Umbilical cord (tissue), 1 donor: ENCODE measurements at regions not wholly inside any gene's neighbourhood (a gene's known extent, or its start where the extent isn't known, plus 50 kb on each side); places are given as distances from the start of the nearest gene placed in this dataset.

Experiments used
- DNase-seq: peaks from one replicate; pipeline ENCODE4 v3.0.0-alpha.2; 2015; ENCODE audit warnings: low spot score

- DNase-seq: no peak
Observed at GRCh38 chr14:80446356-80446755, 235.1 kb upstream of the DIO2 start.

GRCh38 chr14:80445605-80446004 is 234.3 kb upstream of the DIO2 start:
- DNase-seq: no peak

DNA sequence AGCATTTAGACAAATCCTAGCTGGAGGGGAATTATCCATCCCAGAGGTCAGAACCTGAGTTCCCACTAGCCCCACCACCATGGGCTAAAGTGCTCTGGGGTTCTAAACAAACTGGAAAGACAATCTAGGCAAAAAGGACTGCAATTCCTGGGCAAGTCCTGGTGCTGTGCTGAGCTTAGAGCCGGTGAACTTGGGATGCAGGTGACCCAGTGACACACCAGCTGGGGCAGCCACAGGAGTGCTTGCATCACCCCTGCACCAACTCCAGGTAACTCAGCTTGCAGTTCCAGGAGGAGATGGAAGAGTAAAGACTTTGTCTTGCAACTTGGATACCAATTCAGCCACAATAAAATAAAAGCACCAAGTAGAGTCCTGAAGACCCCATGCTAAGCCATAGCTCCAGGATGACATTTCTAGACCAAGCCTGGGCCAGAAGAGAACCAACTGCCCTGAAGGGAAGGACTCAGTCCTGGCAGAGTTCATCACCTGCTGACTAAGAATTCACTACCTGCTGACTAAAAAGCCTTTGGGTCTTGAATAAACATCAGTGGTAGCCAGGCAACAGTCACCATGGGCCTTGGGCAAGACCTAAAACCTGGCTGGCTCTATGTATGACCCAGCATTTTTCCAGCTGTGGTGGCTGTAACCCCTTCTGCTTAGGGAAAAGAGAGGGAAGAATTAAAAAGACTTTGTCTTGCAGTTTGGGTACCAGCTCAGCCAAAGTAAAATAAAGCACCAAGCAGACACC is 223.4 kb upstream of the DIO2 start:
- no peak for DNase-seq

- no peak for DNase-seq
Observed at GRCh38 chr14:80433811-80434210, 222.5 kb upstream of the DIO2 start.

DNA sequence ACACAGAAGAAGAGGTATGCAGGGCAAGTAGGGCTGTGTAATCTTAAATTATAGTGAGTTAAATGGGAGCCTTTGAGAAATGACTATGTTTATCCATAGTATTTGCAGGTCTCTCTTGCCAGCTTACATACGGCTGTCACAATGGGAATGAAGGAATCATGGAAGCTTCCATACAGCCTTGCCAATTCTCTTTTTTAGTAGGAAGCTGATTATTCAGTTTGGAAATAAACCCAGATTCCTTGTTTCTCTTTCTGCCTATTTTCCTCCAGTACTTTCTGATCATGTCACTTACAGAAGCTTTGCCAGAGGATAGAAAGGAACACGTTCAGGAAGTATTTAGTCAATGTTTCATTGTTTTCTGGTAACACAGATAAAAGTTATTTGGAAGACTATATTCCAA is 217.4 kb upstream of the DIO2 start:
- no peak for DNase-seq

DNA sequence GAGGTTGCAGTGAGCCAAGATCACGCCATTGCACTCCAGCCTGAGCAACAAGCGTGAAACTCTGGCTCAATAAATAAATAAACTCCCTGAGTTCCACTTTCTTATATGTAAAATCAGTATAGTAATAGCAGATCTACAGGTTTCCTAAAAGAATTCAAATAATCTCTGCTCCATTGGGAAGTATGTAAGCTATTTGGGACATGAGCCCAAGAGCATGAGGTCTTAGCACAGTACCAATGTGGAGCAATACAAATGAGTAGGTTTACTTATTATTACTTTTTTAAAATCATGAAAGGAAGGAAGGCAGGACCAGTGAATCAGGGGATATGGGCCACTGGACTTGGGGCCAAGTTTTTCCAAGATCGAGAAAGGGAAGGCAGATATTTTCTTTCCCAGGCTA is 216.9 kb upstream of the DIO2 start:
- no peak for DNase-seq

- DNase-seq: no peak
Observed at GRCh38 chr14:80427101-80427500, 215.8 kb upstream of the DIO2 start.

- DNase-seq: no peak
Observed at GRCh38 chr14:80426683-80427082, 215.4 kb upstream of the DIO2 start.

GRCh38 chr14:80425686-80426085 is 214.4 kb upstream of the DIO2 start:
- no peak for DNase-seq

DNA sequence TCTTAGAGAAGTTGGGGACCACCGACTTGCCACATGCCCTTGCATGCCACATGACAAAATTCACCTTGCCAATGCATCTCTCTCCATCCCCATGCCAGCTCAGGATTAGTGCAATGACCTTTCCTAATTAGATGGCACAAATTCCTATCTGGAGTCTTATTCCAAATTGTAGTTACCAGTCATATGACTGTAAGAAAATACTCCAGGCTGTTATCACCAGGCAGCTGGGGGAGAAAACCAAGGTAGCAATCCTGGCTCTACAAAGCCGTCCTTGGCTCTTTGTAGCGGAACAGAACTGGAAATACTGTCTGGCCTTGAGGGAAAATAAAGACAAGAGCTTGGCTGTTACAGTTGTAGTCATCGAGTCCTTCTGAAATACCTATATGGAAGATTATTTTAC is 208.5 kb upstream of the DIO2 start:
- no peak for DNase-seq

GRCh38 chr14:80419345-80419744 is 208.0 kb upstream of the DIO2 start:
- no peak for DNase-seq

GRCh38 chr14:80415636-80416035 is 204.3 kb upstream of the DIO2 start:
- DNase-seq: no peak

DNA sequence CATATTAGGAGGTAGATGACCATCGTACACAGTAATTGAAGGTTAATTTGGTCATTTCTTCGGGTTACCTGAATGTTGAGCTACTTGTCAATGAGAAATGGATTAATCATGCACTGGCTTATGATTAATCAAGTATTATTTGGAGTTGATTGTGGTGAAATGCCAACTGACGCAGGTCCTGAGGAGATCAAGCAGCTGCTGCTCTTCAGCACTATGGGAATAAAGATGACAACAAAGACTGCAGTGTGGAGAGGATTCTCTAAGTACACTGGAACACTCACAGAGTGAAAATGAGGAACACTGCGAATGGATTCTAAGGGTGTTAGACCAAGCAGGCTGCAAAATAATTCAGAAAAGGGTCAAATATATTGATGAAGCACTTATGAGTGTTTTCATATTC is 202.8 kb upstream of the DIO2 start:
- DNase-seq: no peak

DNA sequence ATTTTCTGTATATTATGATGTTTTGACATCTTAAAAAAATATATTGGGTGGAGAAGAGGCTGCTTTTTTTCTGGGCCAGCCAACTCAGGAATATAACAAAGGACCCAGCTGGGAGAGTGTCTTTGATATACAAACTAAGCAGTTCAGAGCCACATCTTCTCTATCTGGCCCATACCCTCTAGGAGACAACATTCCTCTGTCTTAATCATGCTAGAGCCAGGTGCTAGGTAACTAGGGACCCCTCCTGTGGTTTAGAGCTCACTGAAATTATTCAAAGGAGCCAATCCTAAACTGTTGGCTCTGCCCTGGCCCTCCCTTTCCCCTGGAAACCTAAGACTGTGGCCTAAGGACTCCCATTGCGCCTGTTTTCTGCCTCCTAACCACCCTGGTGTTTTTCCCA is 193.1 kb upstream of the DIO2 start:
- no peak for DNase-seq

DNA sequence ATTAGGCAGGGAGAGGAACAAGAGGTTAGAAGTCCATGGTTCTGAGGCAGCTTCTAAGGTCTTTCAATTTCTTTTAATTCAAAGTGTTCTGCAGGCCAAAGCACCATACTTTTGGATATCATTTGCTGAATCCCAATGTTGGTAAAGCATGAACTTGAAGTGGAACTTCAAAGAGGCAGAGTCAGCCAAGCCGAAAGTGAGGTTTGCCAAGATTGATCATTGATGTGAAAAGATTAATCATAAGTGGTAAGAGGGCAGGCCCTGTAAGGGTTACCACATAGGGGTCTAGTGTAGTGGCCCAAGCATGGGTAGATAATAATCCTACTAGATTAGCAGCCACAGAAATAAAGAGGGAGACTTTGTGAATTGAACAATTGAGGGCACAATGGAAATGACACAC is 191.7 kb upstream of the DIO2 start:
- no peak for DNase-seq

- no peak for DNase-seq
Observed at GRCh38 chr14:80395031-80395430, 183.7 kb upstream of the DIO2 start.

DNA sequence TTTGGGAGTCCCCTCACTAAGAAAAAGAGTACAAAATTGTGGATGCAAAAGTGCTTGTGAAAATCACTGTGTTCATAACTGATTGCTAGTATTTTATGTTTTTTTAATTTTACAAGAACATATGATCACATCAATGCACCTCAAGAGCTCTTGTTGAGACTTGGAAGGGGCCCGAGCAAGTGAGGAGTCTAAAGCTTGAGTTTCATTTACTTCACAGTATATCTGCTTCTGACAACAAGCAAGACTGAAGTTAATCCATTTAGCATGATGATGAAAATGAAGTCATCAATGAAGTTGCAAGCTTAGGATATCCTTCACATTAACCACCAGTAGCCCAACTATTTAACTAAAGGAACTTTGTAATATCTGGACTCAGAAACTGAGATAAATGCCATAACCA is 182.5 kb upstream of the DIO2 start:
- DNase-seq: no peak

GRCh38 chr14:80390906-80391305 is 179.6 kb upstream of the DIO2 start:
- DNase-seq: peak; percentile 17

DNA sequence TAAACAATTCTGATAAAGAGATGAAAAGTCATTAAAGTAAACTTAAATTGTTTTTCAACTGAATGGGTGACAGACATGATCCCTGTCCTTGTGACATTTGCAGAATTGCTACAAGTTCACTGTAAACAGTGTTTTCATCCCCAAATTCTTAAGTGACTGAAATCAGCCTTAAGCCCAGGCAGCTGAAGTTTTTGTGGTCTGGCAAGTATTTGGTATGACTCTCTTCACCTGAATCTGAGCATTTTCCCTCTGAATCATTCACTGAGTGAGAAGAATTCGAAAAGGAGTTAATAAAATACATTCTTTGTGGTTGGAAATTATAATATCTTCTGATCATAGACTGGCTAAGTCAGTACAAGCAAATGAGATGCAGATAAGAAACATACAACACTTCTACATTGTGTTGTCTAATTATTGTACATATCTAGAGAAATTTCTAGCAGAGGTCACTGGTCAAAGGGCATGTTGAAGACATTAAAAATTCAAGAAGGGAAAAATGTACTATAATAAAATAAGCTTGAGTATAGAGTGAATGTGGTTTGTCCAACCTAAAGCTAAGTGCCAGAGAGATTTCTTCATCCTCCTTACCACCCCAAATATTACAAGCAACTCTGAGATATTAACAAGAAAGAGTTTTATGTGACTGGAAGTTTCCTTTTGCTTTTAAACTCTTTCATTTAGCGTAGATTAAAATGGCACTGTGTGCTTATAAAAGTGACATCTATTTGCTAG is 177.8 kb upstream of the DIO2 start:
- peak; percentile 15 for DNase-seq

GRCh38 chr14:80387563-80387981 is 176.3 kb upstream of the DIO2 start:
- DNase-seq: no peak

- no peak for DNase-seq
Observed at GRCh38 chr14:80385336-80385735, 174.0 kb upstream of the DIO2 start.

DNA sequence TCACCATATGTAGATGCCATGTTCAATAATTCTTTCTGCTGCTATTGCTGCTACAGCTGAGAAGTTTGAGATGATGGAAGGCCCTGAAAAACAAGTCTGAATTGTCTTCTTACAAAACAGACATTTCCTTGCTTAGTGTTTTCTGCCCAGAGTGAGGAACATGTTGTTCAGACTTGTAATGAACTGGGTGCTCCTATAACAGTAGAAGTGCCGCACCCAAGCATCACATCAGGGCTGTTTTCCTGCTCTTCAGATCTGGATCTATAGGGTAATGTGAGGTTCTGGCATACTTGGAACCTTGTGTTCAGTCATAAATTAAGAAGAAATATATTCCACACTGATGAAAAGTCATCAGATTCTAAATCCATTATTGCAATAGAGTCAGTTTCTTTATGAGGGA is 171.9 kb upstream of the DIO2 start:
- peak; percentile 4 for DNase-seq

- no peak for DNase-seq
Observed at GRCh38 chr14:80381807-80382363, 170.6 kb upstream of the DIO2 start.
